MCF 10A (cell line): ENCODE measurements at regions not wholly inside any gene's neighbourhood (a gene's known extent, or its start where the extent isn't known, plus 50 kb on each side); places are given as distances from the start of the nearest gene placed in this dataset.

ENCODE experiments used
- BruUV-seq: library from RNA; stranded (reverse); fragments of 400-500 nt; replicated peaks from 2 replicates; lab custom pipeline; 2021; lab: Mats Ljungman, UMichigan
- CTCF ChIA-PET: fragments of 300-600 bp; sonication (Branson Sonifier 250); formaldehyde crosslinking; extraction: SDS; loops from one replicate; lab custom pipeline; 2021; ENCODE audit warnings: antibody characterized with exemption, inconsistent platforms; lab: Yijun Ruan, JAX
- POLR2A ChIA-PET: fragments of 300-600, 350-650 bp; sonication (Branson Sonifier 250); formaldehyde crosslinking; extraction: SDS; loops from one replicate; lab custom pipeline; 2020; ENCODE audit warnings: antibody characterized with exemption, inconsistent platforms; lab: Yijun Ruan, JAX
- DNase-seq: peaks from one replicate; pipeline ENCODE4 v3.0.0-alpha.2; 2018; ENCODE audit not compliant: unreplicated experiment
- H3K27ac Mint-ChIP-seq: one replicate; pipeline ENCODE4 v1.8.0; 2022; ENCODE audit warnings: mild to moderate bottlenecking, low read depth, mixed read lengths; ENCODE audit not compliant: unreplicated experiment
- H3K27me3 Mint-ChIP-seq: one replicate; pipeline ENCODE4 v1.8.0; 2022; ENCODE audit warnings: mixed read lengths; ENCODE audit not compliant: insufficient read depth, unreplicated experiment
- H3K36me3 Mint-ChIP-seq: one replicate; pipeline ENCODE4 v1.8.0; 2022; ENCODE audit warnings: mild to moderate bottlenecking, moderate library complexity, mixed read lengths; ENCODE audit not compliant: insufficient read depth, unreplicated experiment
- H3K4me1 Mint-ChIP-seq: one replicate; pipeline ENCODE4 v1.8.0; 2022; ENCODE audit warnings: mixed read lengths; ENCODE audit not compliant: insufficient read depth, unreplicated experiment
- H3K4me3 Mint-ChIP-seq: one replicate; pipeline ENCODE4 v1.8.0; 2022; ENCODE audit warnings: mild to moderate bottlenecking, moderate library complexity, mixed read lengths; ENCODE audit not compliant: unreplicated experiment
- H3K9me3 Mint-ChIP-seq: one replicate; pipeline ENCODE4 v1.8.0; 2022; ENCODE audit warnings: mixed read lengths; ENCODE audit not compliant: unreplicated experiment
- intact Hi-C: fragments of 100-400 bp; cut with micrococcal nuclease; formaldehyde crosslinking; loops from 2 replicates; pipeline ENCODE4 v1.14.1; 2022
- TF ChIP-seq, protein P1 (sequence below): fragments of 200-600 bp; IDR thresholded peaks from one replicate; pipeline ENCODE4 v1.8.0; 2022; ENCODE audit warnings: antibody characterized with exemption, mild to moderate bottlenecking; ENCODE audit not compliant: unreplicated experiment

DNA sequence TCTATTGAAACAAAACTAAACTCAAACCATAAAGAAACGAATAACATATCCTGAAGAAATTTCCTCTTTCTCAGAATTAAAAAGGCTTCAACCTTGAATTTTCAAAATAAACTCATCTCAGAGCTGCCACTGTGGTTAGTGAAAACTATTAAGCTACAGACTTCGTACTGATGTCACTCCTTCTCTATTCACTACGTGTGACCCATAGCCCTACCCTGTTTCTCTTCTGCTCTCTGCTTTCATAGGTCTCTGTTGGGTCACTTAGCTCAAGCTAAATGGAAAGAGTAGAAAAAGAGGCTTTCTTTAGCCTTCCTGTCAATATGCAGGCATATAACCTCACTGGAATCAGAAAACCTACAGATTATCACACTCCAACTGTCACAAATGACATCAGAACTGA lies 126.6 kb upstream of the MME start:
- BruUV-seq = no TSS peak
- H3K4me3 Mint-ChIP-seq = no peak overlapping the region
- CTCF ChIA-PET = interaction anchor here (0.7 to 7.2 kb wide), 11 partner anchors 14 to 398 kb away, joined by 3 to 87 read pairs (median 3); partner anchors contain the start of gene MME

DNA sequence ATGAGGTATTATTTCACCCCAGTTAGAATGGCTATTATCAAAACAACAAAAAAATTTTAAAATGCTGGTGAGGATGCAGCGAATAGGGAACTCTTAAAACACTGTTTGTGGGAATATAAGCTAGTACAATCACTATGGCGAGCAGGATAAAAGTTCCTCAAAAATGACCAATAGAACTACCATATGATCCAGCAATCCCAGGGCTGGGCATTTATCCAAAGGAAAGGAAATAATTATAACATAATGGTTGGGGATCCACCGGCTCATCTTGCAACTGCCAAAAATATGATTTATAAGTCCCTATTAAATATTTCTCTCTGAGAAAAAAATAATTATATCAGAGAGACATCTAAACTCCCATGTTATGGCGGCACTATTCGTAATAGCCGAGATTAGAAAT lies 127.6 kb upstream of the MME start:
- Mint-ChIP-seq H3K27ac (no peak overlapping the region), H3K36me3 (no peaks in the 10 kb centered on the region), H3K9me3 (peaks cover 7% of the 10 kb centered on the region), H3K27me3 (no peaks in the 10 kb centered on the region), H3K4me3 (no peak overlapping the region), H3K4me1 (peaks cover 11% of the 10 kb centered on the region)
- ChIA-PET CTCF (interaction anchor here (0.7 to 7.2 kb wide), 4 partner anchors 13 to 370 kb away, joined by 3 to 87 read pairs (median 6); no protein-coding TSS in a partner anchor), POLR2A (interaction anchor here (0.8 to 1.2 kb wide), 3 partner anchors 18 to 370 kb away, joined by 3 to 4 read pairs (median 4); no protein-coding TSS in a partner anchor)
- intact Hi-C loops = no loop called here
- no peak for DNase-seq
- no TSS peak for BruUV-seq
- TF ChIP-seq, protein P1, sequence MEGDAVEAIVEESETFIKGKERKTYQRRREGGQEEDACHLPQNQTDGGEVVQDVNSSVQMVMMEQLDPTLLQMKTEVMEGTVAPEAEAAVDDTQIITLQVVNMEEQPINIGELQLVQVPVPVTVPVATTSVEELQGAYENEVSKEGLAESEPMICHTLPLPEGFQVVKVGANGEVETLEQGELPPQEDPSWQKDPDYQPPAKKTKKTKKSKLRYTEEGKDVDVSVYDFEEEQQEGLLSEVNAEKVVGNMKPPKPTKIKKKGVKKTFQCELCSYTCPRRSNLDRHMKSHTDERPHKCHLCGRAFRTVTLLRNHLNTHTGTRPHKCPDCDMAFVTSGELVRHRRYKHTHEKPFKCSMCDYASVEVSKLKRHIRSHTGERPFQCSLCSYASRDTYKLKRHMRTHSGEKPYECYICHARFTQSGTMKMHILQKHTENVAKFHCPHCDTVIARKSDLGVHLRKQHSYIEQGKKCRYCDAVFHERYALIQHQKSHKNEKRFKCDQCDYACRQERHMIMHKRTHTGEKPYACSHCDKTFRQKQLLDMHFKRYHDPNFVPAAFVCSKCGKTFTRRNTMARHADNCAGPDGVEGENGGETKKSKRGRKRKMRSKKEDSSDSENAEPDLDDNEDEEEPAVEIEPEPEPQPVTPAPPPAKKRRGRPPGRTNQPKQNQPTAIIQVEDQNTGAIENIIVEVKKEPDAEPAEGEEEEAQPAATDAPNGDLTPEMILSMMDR = no peak

More for the DNA sequence above, 126.6 kb upstream of the MME start:
- TF ChIP-seq, protein P1 = no peak
- DNase-seq = no peak
- intact Hi-C loops = no loop called here
- no peaks in the 10 kb centered on the region for H3K27me3 Mint-ChIP-seq
- POLR2A ChIA-PET = no interaction called here
- H3K36me3 Mint-ChIP-seq = no peaks in the 10 kb centered on the region
- no peak overlapping the region for H3K27ac Mint-ChIP-seq
- H3K4me1 Mint-ChIP-seq = peaks cover 11% of the 10 kb centered on the region
- no peaks in the 10 kb centered on the region for H3K9me3 Mint-ChIP-seq

DNA sequence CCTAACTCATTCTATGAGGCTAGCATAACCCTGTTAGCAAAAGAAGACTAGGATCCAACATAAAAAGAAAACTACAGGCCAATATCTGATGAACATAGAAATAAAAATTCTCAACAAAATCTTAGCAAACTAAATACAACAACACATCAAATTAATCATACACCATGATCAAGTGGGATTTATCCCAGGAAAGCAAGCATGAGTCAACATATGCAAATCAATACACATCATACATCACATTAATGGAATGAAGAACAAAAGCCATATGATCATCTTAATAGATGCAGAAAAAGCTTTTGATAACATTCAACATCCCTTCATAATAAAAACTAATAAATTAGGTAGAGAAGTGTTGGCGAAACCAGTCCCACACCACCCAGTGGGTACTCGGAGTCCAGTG lies 136.1 kb upstream of the MME start:
- H3K4me3 Mint-ChIP-seq = no peak overlapping the region
- intact Hi-C loops = no loop called here
- no peaks in the 10 kb centered on the region for H3K36me3 Mint-ChIP-seq

DNA sequence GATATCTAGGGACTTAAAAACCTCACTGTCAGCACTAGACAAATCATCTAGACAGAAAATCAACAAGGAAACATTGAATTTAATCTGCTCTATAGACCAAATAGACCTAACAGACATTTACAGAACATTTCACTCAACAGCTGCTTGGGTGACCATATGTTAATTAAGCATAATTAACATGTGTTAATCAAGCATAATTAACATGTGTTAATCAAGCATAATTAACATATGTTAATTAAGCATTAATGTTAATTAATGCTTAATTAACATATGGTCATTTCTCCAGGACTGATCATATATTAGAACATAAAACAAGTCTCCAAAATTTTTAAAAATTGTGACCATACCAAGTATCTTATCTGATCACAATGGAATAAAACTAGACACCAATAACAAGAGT lies 137.3 kb upstream of the MME start:
- no peaks in the 10 kb centered on the region for H3K36me3 Mint-ChIP-seq
- intact Hi-C loops = no loop called here
- BruUV-seq = no TSS peak
- no peaks in the 10 kb centered on the region for H3K27me3 Mint-ChIP-seq
- no peak for DNase-seq
- POLR2A ChIA-PET = interaction anchor here (0.7 kb wide), 1 partner anchor 187 kb away, joined by 4 read pairs; no protein-coding TSS in a partner anchor
- H3K4me1 Mint-ChIP-seq = no peaks in the 10 kb centered on the region
- H3K9me3 Mint-ChIP-seq = peaks cover 19% of the 10 kb centered on the region
- H3K27ac Mint-ChIP-seq = no peak overlapping the region
- TF ChIP-seq, protein P1 = no peak
- no peak overlapping the region for H3K4me3 Mint-ChIP-seq
- CTCF ChIA-PET = no interaction called here

More for the DNA sequence above, 136.1 kb upstream of the MME start:
- Mint-ChIP-seq H3K27me3 (no peaks in the 10 kb centered on the region), H3K4me1 (no peaks in the 10 kb centered on the region), H3K9me3 (peaks cover 24% of the 10 kb centered on the region), H3K27ac (peak overlapping the region; percentile 34)
- no peak for DNase-seq
- CTCF ChIA-PET = interaction anchor here (1.9 to 3.5 kb wide), 2 partner anchors 11 to 379 kb away, joined by 7 to 11 read pairs; no protein-coding TSS in a partner anchor
- POLR2A ChIA-PET = no interaction called here
- no TSS peak for BruUV-seq
- TF ChIP-seq, protein P1 = no peak
